ENCODE measurements at regions not wholly inside any gene's neighbourhood (a gene's known extent, or its start where the extent isn't known, plus 50 kb on each side); places are given as distances from the start of the nearest gene placed in this dataset.
"Not testable (repeated sequence)": the region's sequence is repeated elsewhere in the genome, so short reads cannot be mapped to it uniquely, and the experiment has no call there.

- no peak overlapping the region for H3K4me3 ChIP-seq (ENCODE audit: control insufficient read depth in 1 of 2, extremely low read depth in 1 of 2, low read length in 1 of 2)
- Mint-ChIP-seq H3K4me1 (no peaks in the 10 kb centered on the region), H3K4me3 (no peak overlapping the region), H3K9me3 (peaks cover 0 to 5% (median 0%) of the 10 kb centered on the region in 3 donors), H3K27ac (no peak overlapping the region), H3K27me3 (no peaks in the 10 kb centered on the region), H3K36me3 (no peaks in the 10 kb centered on the region)
- ChIA-PET CTCF (no interaction called here), POLR2A (interaction anchor here in 1 of 2 donors (0.7 kb wide), 1 partner anchor 425 kb away, joined by 3 read pairs; no protein-coding TSS in a partner anchor)
- H3K4me1 ChIP-seq (ENCODE audit: control insufficient read depth in 1 of 2, extremely low read depth in 1 of 2, insufficient read depth in 2 of 2, low read length in 2 of 2) = no peaks in the 10 kb centered on the region
- no peaks in the 10 kb centered on the region for H3K9me3 ChIP-seq
- no peak overlapping the region for H3K27ac ChIP-seq (ENCODE audit: low read length)
- DNase-seq (no peak), ATAC-seq (replicated peaks in 1 of 4) (no peak)
- H3K27me3 ChIP-seq (replicated peaks in 1 of 2; ENCODE audit: control insufficient read depth in 2 of 2, extremely low read depth in 1 of 2, insufficient read depth in 2 of 2, low read length in 1 of 2) = no peaks in the 10 kb centered on the region
- no CpG with 5 or more reads among the region's 6 CpGs for WGBS (ENCODE audit: insufficient coverage)
- no peaks in the 10 kb centered on the region for H3K36me3 ChIP-seq (ENCODE audit: control insufficient read depth in 2 of 2, extremely low read depth in 1 of 2, insufficient read depth in 1 of 2, low read length in 1 of 2)
Observed at GRCh38 chr3:181936774-181937173, 225.0 kb downstream of the SOX2 start.

- H3K4me1 Mint-ChIP-seq; H3K27ac ChIP-seq (ENCODE audit: low read length); DNase-seq; H3K36me3 Mint-ChIP-seq; H3K27me3 ChIP-seq (replicated peaks in 1 of 2; ENCODE audit: control insufficient read depth in 2 of 2, extremely low read depth in 1 of 2, insufficient read depth in 2 of 2, low read length in 1 of 2); H3K27ac Mint-ChIP-seq; H3K4me1 ChIP-seq (ENCODE audit: control insufficient read depth in 1 of 2, extremely low read depth in 1 of 2, insufficient read depth in 2 of 2, low read length in 2 of 2); H3K9me3 ChIP-seq; H3K4me3 ChIP-seq (ENCODE audit: control insufficient read depth in 1 of 2, extremely low read depth in 1 of 2, low read length in 1 of 2); H3K27me3 Mint-ChIP-seq; H3K9me3 Mint-ChIP-seq; H3K4me3 Mint-ChIP-seq; H3K36me3 ChIP-seq (ENCODE audit: control insufficient read depth in 2 of 2, extremely low read depth in 1 of 2, insufficient read depth in 1 of 2, low read length in 1 of 2); ATAC-seq (replicated peaks in 1 of 4); POLR2A ChIA-PET; CTCF ChIA-PET: not testable (repeated sequence)
- no CpG with 5 or more reads among the region's 3 CpGs for WGBS (ENCODE audit: insufficient coverage)
Observed at GRCh38 chr3:181938580-181938979, 226.9 kb downstream of the SOX2 start.

GRCh38 chr3:181940703-181941102 lies 229.0 kb downstream of the SOX2 start:
- DNase-seq (no peak), ATAC-seq (replicated peaks in 1 of 4) (no peak)
- H3K27ac ChIP-seq (ENCODE audit: low read length) = no peak overlapping the region
- no peaks in the 10 kb centered on the region for H3K36me3 ChIP-seq (ENCODE audit: control insufficient read depth in 2 of 2, extremely low read depth in 1 of 2, insufficient read depth in 1 of 2, low read length in 1 of 2)
- H3K36me3 Mint-ChIP-seq = no peaks in the 10 kb centered on the region
- no peaks in the 10 kb centered on the region for H3K9me3 Mint-ChIP-seq
- no peak overlapping the region for H3K27ac Mint-ChIP-seq
- no peaks in the 10 kb centered on the region for H3K27me3 ChIP-seq (replicated peaks in 1 of 2; ENCODE audit: control insufficient read depth in 2 of 2, extremely low read depth in 1 of 2, insufficient read depth in 2 of 2, low read length in 1 of 2)
- WGBS (ENCODE audit: insufficient coverage) = no CpG with 5 or more reads among the region's 3 CpGs
- H3K4me3 ChIP-seq (ENCODE audit: control insufficient read depth in 1 of 2, extremely low read depth in 1 of 2, low read length in 1 of 2) = no peak overlapping the region
- H3K4me1 Mint-ChIP-seq = no peaks in the 10 kb centered on the region
- no peak overlapping the region for H3K4me3 Mint-ChIP-seq
- H3K27me3 Mint-ChIP-seq = no peaks in the 10 kb centered on the region
- no peaks in the 10 kb centered on the region for H3K4me1 ChIP-seq (ENCODE audit: control insufficient read depth in 1 of 2, extremely low read depth in 1 of 2, insufficient read depth in 2 of 2, low read length in 2 of 2)
- CTCF ChIA-PET = no interaction called here
- POLR2A ChIA-PET = no interaction called here
- no peaks in the 10 kb centered on the region for H3K9me3 ChIP-seq

GRCh38 chr3:181941250-181941649 lies 229.5 kb downstream of the SOX2 start:
- Mint-ChIP-seq H3K4me1 (no peaks in the 10 kb centered on the region), H3K9me3 (peaks cover 0 to under 1% (median 0%) of the 10 kb centered on the region in 3 donors), H3K27me3 (no peaks in the 10 kb centered on the region), H3K36me3 (no peaks in the 10 kb centered on the region), H3K27ac (no peak overlapping the region), H3K4me3 (no peak overlapping the region)
- CTCF ChIA-PET = no interaction called here
- POLR2A ChIA-PET = interaction anchor here in 1 of 2 donors (0.6 kb wide), 1 partner anchor 28 kb away, joined by 3 read pairs; no protein-coding TSS in a partner anchor
- 0% methylated on average over 3 of the region's 5 CpGs for WGBS (ENCODE audit: insufficient coverage)
- H3K27me3 ChIP-seq (replicated peaks in 1 of 2; ENCODE audit: control insufficient read depth in 2 of 2, extremely low read depth in 1 of 2, insufficient read depth in 2 of 2, low read length in 1 of 2) = no peaks in the 10 kb centered on the region
- H3K27ac ChIP-seq (ENCODE audit: low read length) = no peak overlapping the region
- H3K9me3 ChIP-seq = no peaks in the 10 kb centered on the region
- ATAC-seq (replicated peaks in 1 of 4) = no peak
- no peak for DNase-seq
- H3K36me3 ChIP-seq (ENCODE audit: control insufficient read depth in 2 of 2, extremely low read depth in 1 of 2, insufficient read depth in 1 of 2, low read length in 1 of 2) = no peaks in the 10 kb centered on the region
- H3K4me3 ChIP-seq (ENCODE audit: control insufficient read depth in 1 of 2, extremely low read depth in 1 of 2, low read length in 1 of 2) = no peak overlapping the region
- H3K4me1 ChIP-seq (ENCODE audit: control insufficient read depth in 1 of 2, extremely low read depth in 1 of 2, insufficient read depth in 2 of 2, low read length in 2 of 2) = no peaks in the 10 kb centered on the region

DNA sequence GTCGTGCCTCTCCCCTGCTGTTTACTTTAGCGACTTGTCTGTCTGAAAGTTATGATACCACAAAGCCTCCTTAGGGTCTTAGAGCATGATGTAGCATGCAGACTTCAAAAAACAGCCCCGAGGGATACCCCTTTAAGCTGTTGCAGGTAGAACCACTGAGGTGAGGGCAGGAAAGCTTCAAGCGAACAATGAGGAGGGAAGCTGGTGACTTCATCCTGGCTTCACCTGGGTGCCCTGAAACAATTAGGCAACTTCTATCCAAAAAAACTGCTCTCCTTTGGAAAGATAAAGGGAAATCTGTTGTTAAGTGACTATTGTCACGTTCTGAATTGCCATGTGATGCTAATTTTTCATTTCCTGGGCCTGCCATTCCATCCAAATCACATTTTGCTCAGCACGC lies 231.6 kb downstream of the SOX2 start:
- no peaks in the 10 kb centered on the region for H3K27me3 ChIP-seq (replicated peaks in 1 of 2; ENCODE audit: control insufficient read depth in 2 of 2, extremely low read depth in 1 of 2, insufficient read depth in 2 of 2, low read length in 1 of 2)
- no peak overlapping the region for H3K27ac ChIP-seq (ENCODE audit: low read length)
- ChIA-PET CTCF (no interaction called here), POLR2A (no interaction called here)
- H3K4me3 Mint-ChIP-seq = no peak overlapping the region
- no peak overlapping the region for H3K4me3 ChIP-seq (ENCODE audit: control insufficient read depth in 1 of 2, extremely low read depth in 1 of 2, low read length in 1 of 2)
- no peaks in the 10 kb centered on the region for H3K36me3 Mint-ChIP-seq
- H3K4me1 Mint-ChIP-seq = no peaks in the 10 kb centered on the region
- H3K9me3 ChIP-seq = no peaks in the 10 kb centered on the region
- ATAC-seq (replicated peaks in 1 of 4) (no peak), DNase-seq (no peak)
- no peak overlapping the region for H3K27ac Mint-ChIP-seq
- H3K9me3 Mint-ChIP-seq = peaks cover 0 to 3% (median 0%) of the 10 kb centered on the region in 3 donors
- H3K36me3 ChIP-seq (ENCODE audit: control insufficient read depth in 2 of 2, extremely low read depth in 1 of 2, insufficient read depth in 1 of 2, low read length in 1 of 2) = no peaks in the 10 kb centered on the region
- no peaks in the 10 kb centered on the region for H3K27me3 Mint-ChIP-seq
- WGBS (ENCODE audit: insufficient coverage) = no CpG with 5 or more reads among the region's 6 CpGs
- H3K4me1 ChIP-seq (ENCODE audit: control insufficient read depth in 1 of 2, extremely low read depth in 1 of 2, insufficient read depth in 2 of 2, low read length in 2 of 2) = no peaks in the 10 kb centered on the region

- no peaks in the 10 kb centered on the region for H3K9me3 ChIP-seq
- ChIA-PET POLR2A (no interaction called here), CTCF (no interaction called here)
- Mint-ChIP-seq H3K27ac (no peak overlapping the region), H3K9me3 (peaks cover 0 to 3% (median 0%) of the 10 kb centered on the region in 3 donors), H3K27me3 (no peaks in the 10 kb centered on the region), H3K36me3 (no peaks in the 10 kb centered on the region), H3K4me3 (no peak overlapping the region), H3K4me1 (no peaks in the 10 kb centered on the region)
- H3K27me3 ChIP-seq (replicated peaks in 1 of 2; ENCODE audit: control insufficient read depth in 2 of 2, extremely low read depth in 1 of 2, insufficient read depth in 2 of 2, low read length in 1 of 2) = no peaks in the 10 kb centered on the region
- no peaks in the 10 kb centered on the region for H3K36me3 ChIP-seq (ENCODE audit: control insufficient read depth in 2 of 2, extremely low read depth in 1 of 2, insufficient read depth in 1 of 2, low read length in 1 of 2)
- no peaks in the 10 kb centered on the region for H3K4me1 ChIP-seq (ENCODE audit: control insufficient read depth in 1 of 2, extremely low read depth in 1 of 2, insufficient read depth in 2 of 2, low read length in 2 of 2)
- ATAC-seq (replicated peaks in 1 of 4) (no peak), DNase-seq (no peak)
- WGBS (ENCODE audit: insufficient coverage) = no CpG with 5 or more reads among the region's 1 CpG
- no peak overlapping the region for H3K27ac ChIP-seq (ENCODE audit: low read length)
- H3K4me3 ChIP-seq (ENCODE audit: control insufficient read depth in 1 of 2, extremely low read depth in 1 of 2, low read length in 1 of 2) = no peak overlapping the region
Observed at GRCh38 chr3:181947606-181948005, 235.9 kb downstream of the SOX2 start.

GRCh38 chr3:181948286-181948685 lies 236.6 kb downstream of the SOX2 start:
- no peak for ATAC-seq (replicated peaks in 1 of 4)
- Mint-ChIP-seq H3K9me3 (peaks cover 0 to 3% (median 0%) of the 10 kb centered on the region in 3 donors), H3K36me3 (no peaks in the 10 kb centered on the region), H3K27me3 (no peaks in the 10 kb centered on the region), H3K4me3 (no peak overlapping the region), H3K4me1 (no peaks in the 10 kb centered on the region), H3K27ac (no peak overlapping the region)
- ChIA-PET CTCF (interaction anchor here in 1 of 2 donors (0.7 kb wide), 1 partner anchor 652 kb away, joined by 3 read pairs; no protein-coding TSS in a partner anchor), POLR2A (no interaction called here)
- no peaks in the 10 kb centered on the region for H3K4me1 ChIP-seq (ENCODE audit: control insufficient read depth in 1 of 2, extremely low read depth in 1 of 2, insufficient read depth in 2 of 2, low read length in 2 of 2)
- no peaks in the 10 kb centered on the region for H3K36me3 ChIP-seq (ENCODE audit: control insufficient read depth in 2 of 2, extremely low read depth in 1 of 2, insufficient read depth in 1 of 2, low read length in 1 of 2)
- H3K4me3 ChIP-seq (ENCODE audit: control insufficient read depth in 1 of 2, extremely low read depth in 1 of 2, low read length in 1 of 2) = no peak overlapping the region
- H3K9me3 ChIP-seq = no peaks in the 10 kb centered on the region
- H3K27me3 ChIP-seq (replicated peaks in 1 of 2; ENCODE audit: control insufficient read depth in 2 of 2, extremely low read depth in 1 of 2, insufficient read depth in 2 of 2, low read length in 1 of 2) = no peaks in the 10 kb centered on the region
- no CpG with 5 or more reads among the region's 2 CpGs for WGBS (ENCODE audit: insufficient coverage)
- no peak for DNase-seq
- no peak overlapping the region for H3K27ac ChIP-seq (ENCODE audit: low read length)
